Stimulated activated effector memory CD8-positive, alpha-beta T cell treated with anti-CD3 and anti-CD28 coated beads, Interleukin-12 subunit alpha, Interleukin-12 subunit beta, amount 100 ng/mL, for 72 hours (primary cell): ENCODE measurements at regions not wholly inside any gene's neighbourhood (a gene's known extent, or its start where the extent isn't known, plus 50 kb on each side); places are given as distances from the start of the nearest gene placed in this dataset.

Source experiments
- ATAC-seq: fragments of 150-1000 bp; cut with Tn5 transposase; 2 replicates; pipeline ENCODE4 v1.10.0; 2021
- DNase-seq, 2 donors: peaks; one replicate each; pipeline ENCODE4 v3.0.0; 2021 to 2022; ENCODE audit warnings: low spot score in 2 of 2
- H3K27ac Mint-ChIP-seq: one replicate; pipeline ENCODE4 v1.8.0; 2022; ENCODE audit warnings: mild to moderate bottlenecking, mixed read lengths
- H3K36me3 Mint-ChIP-seq: one replicate; pipeline ENCODE4 v1.8.0; 2022; ENCODE audit warnings: mild to moderate bottlenecking, mixed read lengths
- H3K4me1 Mint-ChIP-seq: one replicate; pipeline ENCODE4 v1.8.0; 2022; ENCODE audit warnings: mixed read lengths
- H3K4me3 Mint-ChIP-seq: one replicate; pipeline ENCODE4 v1.8.0; 2022; ENCODE audit warnings: mild to moderate bottlenecking, mixed read lengths
- H3K9me3 Mint-ChIP-seq: one replicate; pipeline ENCODE4 v1.8.0; 2022; ENCODE audit warnings: mixed read lengths

DNA sequence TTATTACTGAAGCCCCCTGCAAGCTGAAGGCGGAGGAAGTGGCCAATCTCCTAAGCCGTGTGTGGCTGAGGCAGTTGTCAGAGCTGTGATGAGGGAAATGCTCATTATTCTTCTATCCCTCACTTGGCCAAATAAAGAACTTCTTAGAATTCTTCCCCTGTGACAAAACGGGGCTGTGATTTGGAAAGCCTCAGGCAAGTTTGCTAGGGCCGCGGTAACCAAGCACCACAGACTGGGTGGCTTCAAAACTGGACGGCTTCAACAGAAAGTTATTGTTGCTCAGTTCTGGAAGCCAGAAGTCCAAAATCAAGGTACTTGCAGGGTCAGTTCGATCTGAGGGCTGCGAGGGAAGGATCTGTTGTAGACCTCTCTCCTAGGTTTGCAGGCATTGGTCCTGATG, 72.3 kb upstream of the STEAP1B start:
- ATAC-seq (no peak), DNase-seq (no peak)
- no peak overlapping the region for H3K4me3 Mint-ChIP-seq
- H3K4me1 Mint-ChIP-seq: no peaks in the 10 kb centered on the region
- H3K9me3 Mint-ChIP-seq: no peaks in the 10 kb centered on the region
- H3K27ac Mint-ChIP-seq: no peak overlapping the region
- no peaks in the 10 kb centered on the region for H3K36me3 Mint-ChIP-seq

- H3K36me3 Mint-ChIP-seq: no peaks in the 10 kb centered on the region
- DNase-seq: no peak
- H3K4me1 Mint-ChIP-seq: no peaks in the 10 kb centered on the region
- no peak for ATAC-seq
- no peak overlapping the region for H3K4me3 Mint-ChIP-seq
- no peak overlapping the region for H3K27ac Mint-ChIP-seq
- H3K9me3 Mint-ChIP-seq: no peaks in the 10 kb centered on the region
Observed at GRCh38 chr7:22571766-22572165, 71.8 kb upstream of the STEAP1B start.

DNA sequence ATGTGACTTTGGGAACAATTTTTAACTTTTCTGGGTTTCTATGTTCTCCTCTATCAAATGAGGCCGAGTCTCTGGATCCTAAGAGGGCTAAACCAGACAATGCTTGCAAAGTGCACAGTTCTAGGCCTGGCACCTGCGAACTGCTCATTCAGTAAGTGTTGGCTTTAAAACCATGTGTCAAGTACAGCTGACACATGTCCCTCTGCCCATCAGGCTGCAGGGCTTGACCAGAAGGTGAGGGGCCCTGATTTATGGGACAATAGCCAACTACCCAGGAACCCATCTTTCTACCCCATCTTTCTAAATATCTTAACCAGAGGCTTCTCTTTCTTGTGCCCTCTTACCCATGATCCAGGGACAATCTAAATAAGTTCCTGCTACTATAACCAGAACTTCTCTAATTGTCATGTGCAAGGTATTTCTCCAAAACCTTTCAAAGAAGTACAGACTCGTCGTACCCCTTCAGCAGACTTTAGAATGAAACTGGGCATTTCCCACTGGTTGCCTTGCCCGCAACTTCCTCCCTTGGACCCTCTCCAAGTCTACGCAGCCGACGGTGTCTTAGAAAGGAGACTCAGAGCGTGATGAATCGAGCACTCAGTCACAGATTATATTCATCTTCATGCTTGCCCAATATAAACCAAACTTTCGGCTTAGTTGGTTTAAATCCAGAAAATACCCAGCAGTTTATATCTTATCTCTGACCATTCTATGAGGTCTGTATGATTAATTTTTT, 69.8 kb upstream of the STEAP1B start:
- DNase-seq (no peak), ATAC-seq (no peak)
- H3K4me3 Mint-ChIP-seq: no peak overlapping the region
- peaks cover 16% of the 10 kb centered on the region for H3K4me1 Mint-ChIP-seq
- H3K9me3 Mint-ChIP-seq: no peaks in the 10 kb centered on the region
- H3K27ac Mint-ChIP-seq: no peak overlapping the region
- no peaks in the 10 kb centered on the region for H3K36me3 Mint-ChIP-seq

GRCh38 chr7:22566592-22566991, 66.6 kb upstream of the STEAP1B start:
- Mint-ChIP-seq H3K9me3 (no peaks in the 10 kb centered on the region), H3K4me3 (no peak overlapping the region), H3K4me1 (peaks cover 41% of the 10 kb centered on the region), H3K27ac (no peak overlapping the region), H3K36me3 (no peaks in the 10 kb centered on the region)
- ATAC-seq (no peak), DNase-seq (no peak)

DNA sequence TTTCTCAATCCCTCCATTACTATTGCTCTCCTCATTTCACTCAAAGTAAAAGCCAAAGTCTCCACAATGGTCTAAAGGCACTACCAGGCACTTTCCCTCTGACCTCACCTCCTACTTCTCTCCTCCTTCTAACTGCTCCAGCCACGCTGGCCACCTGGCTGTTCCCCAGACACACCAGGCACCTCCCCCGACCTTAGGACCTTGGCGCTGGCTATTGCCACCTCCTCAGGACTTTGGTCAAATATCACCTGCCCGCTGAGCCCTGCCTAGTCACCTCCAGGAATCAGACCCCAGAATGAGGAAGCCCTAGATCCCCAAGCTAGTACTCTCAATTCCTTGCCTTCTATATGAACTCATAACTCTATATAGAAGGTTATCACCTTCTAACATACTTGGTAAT, 66.2 kb upstream of the STEAP1B start:
- Mint-ChIP-seq H3K36me3 (no peaks in the 10 kb centered on the region), H3K4me1 (peaks cover 41% of the 10 kb centered on the region), H3K9me3 (no peaks in the 10 kb centered on the region), H3K4me3 (peak overlapping the region; percentile 4), H3K27ac (no peak overlapping the region)
- no peak for DNase-seq
- ATAC-seq: no peak

GRCh38 chr7:22565315-22565811, 65.4 kb upstream of the STEAP1B start:
- Mint-ChIP-seq H3K36me3 (no peaks in the 10 kb centered on the region), H3K4me3 (peak overlapping the region; percentile 4), H3K27ac (no peak overlapping the region), H3K9me3 (no peaks in the 10 kb centered on the region), H3K4me1 (peaks cover 41% of the 10 kb centered on the region)
- ATAC-seq (peak; percentile 49), DNase-seq (no peak)

DNA sequence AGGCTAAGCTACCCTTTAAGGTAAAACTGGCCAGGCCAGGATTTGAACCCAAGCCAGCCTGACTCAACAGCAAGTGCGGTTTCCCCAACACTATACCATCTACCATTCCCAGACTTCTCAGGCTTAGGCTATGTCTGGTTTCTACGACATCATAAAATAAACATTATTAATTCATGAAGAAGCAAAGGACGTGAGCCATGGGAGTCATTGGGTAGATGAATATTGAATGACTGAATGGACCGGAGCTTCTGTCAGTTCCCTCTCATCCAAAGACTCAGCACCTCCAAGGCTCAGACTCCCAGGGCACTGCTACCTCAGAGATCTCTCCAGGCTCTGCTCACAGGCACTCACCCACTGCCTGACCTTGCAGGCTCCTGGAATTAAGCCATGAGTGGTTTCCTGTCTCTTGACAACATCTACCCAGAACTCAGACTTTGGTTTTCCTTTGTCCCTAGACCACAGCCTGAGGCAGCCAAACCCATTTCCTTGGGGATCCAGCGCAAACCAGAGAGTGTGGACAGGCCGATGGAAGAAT, 64.6 kb upstream of the STEAP1B start:
- no peak for ATAC-seq
- DNase-seq: no peak
- Mint-ChIP-seq H3K4me3 (peak overlapping the region; percentile 11), H3K36me3 (no peaks in the 10 kb centered on the region), H3K27ac (no peak overlapping the region), H3K9me3 (no peaks in the 10 kb centered on the region), H3K4me1 (peaks cover 41% of the 10 kb centered on the region)

DNA sequence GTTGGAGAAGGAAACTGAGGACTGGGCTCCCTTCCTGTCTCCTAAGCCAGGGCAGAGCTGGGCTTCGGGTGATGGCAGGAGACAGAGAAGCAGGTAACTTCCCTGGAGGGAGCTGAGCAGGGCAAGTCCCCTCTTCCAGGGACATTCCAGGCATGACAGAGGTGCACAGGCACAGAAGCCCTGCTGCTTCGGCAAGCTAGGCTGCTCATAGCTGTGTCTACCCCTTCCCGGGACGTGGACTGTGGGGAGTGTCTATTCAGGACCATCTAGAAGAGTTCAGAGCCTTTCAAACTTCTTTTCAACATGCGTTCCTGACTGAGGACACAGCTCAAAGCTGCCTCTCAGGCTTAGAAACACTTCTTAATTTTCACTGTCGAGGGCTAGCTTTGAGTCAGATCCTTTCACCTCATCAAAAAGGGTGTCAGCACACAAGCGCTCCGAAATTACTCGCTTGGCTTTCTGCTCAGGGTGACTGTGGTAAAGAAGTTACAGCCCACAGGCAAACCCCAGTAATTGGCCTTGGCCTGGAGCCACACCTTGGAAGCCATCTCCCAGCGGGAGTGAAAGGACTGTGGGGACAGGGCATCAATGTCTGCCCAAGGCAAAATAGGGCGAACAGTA, 63.7 kb upstream of the STEAP1B start:
- no peak overlapping the region for H3K27ac Mint-ChIP-seq
- H3K4me3 Mint-ChIP-seq: peak overlapping the region; percentile 11
- ATAC-seq (peak; percentile 78), DNase-seq (peak in 1 of 2 donors; percentile 60)
- no peaks in the 10 kb centered on the region for H3K9me3 Mint-ChIP-seq
- peaks cover 41% of the 10 kb centered on the region for H3K4me1 Mint-ChIP-seq
- H3K36me3 Mint-ChIP-seq: no peaks in the 10 kb centered on the region

- peaks cover 41% of the 10 kb centered on the region for H3K4me1 Mint-ChIP-seq
- no peaks in the 10 kb centered on the region for H3K9me3 Mint-ChIP-seq
- ATAC-seq: no peak
- H3K4me3 Mint-ChIP-seq: peak overlapping the region; percentile 11
- no peak for DNase-seq
- H3K36me3 Mint-ChIP-seq: no peaks in the 10 kb centered on the region
- no peak overlapping the region for H3K27ac Mint-ChIP-seq
Observed at GRCh38 chr7:22563032-22563501, 63.1 kb upstream of the STEAP1B start.

- H3K9me3 Mint-ChIP-seq: no peaks in the 10 kb centered on the region
- peaks cover 41% of the 10 kb centered on the region for H3K4me1 Mint-ChIP-seq
- no peak overlapping the region for H3K27ac Mint-ChIP-seq
- no peak overlapping the region for H3K4me3 Mint-ChIP-seq
- ATAC-seq (peak; percentile 33), DNase-seq (peak in 1 of 2 donors; percentile 47)
- no peaks in the 10 kb centered on the region for H3K36me3 Mint-ChIP-seq
Observed at GRCh38 chr7:22561895-22562593, 62.1 kb upstream of the STEAP1B start.

- Mint-ChIP-seq H3K4me3 (no peak overlapping the region), H3K4me1 (peaks cover 40% of the 10 kb centered on the region), H3K27ac (no peak overlapping the region), H3K9me3 (no peaks in the 10 kb centered on the region), H3K36me3 (no peaks in the 10 kb centered on the region)
- ATAC-seq (no peak), DNase-seq (peak in 1 of 2 donors; percentile 41)
Observed at GRCh38 chr7:22561321-22561811, 61.4 kb upstream of the STEAP1B start.

GRCh38 chr7:22559829-22560489, 60.0 kb upstream of the STEAP1B start:
- peak; percentile 74 for ATAC-seq
- H3K9me3 Mint-ChIP-seq: no peaks in the 10 kb centered on the region
- H3K36me3 Mint-ChIP-seq: no peaks in the 10 kb centered on the region
- peak in 1 of 2 donors; percentile 71 for DNase-seq
- H3K4me1 Mint-ChIP-seq: peaks cover 27% of the 10 kb centered on the region
- no peak overlapping the region for H3K4me3 Mint-ChIP-seq
- H3K27ac Mint-ChIP-seq: no peak overlapping the region

- no peaks in the 10 kb centered on the region for H3K36me3 Mint-ChIP-seq
- H3K27ac Mint-ChIP-seq: no peak overlapping the region
- H3K9me3 Mint-ChIP-seq: no peaks in the 10 kb centered on the region
- ATAC-seq (no peak), DNase-seq (no peak)
- H3K4me1 Mint-ChIP-seq: no peaks in the 10 kb centered on the region
- H3K4me3 Mint-ChIP-seq: no peak overlapping the region
Observed at GRCh38 chr7:22557167-22557566, 57.2 kb upstream of the STEAP1B start.

DNA sequence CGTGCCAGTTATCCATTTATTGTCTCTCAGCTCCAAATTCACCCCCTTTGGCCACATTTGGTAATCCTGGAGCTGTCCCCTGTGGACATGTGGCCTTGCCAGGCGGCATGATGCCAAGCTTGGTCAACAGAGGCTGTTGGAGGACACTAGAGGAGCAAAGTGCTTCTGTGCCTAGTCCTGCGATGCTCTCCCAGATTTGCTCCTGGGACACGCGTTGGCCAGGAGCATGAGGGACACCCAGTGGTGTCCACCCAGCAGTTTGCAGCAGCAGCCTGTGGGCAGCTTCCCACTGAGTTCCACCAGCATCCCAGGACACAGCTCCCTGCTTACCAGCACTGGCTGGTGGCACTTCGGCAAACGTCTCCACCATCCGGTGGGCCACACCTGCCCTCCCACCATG, 55.5 kb upstream of the STEAP1B start:
- no peaks in the 10 kb centered on the region for H3K9me3 Mint-ChIP-seq
- no peaks in the 10 kb centered on the region for H3K36me3 Mint-ChIP-seq
- H3K4me3 Mint-ChIP-seq: no peak overlapping the region
- DNase-seq (no peak), ATAC-seq (no peak)
- no peaks in the 10 kb centered on the region for H3K4me1 Mint-ChIP-seq
- H3K27ac Mint-ChIP-seq: no peak overlapping the region

DNA sequence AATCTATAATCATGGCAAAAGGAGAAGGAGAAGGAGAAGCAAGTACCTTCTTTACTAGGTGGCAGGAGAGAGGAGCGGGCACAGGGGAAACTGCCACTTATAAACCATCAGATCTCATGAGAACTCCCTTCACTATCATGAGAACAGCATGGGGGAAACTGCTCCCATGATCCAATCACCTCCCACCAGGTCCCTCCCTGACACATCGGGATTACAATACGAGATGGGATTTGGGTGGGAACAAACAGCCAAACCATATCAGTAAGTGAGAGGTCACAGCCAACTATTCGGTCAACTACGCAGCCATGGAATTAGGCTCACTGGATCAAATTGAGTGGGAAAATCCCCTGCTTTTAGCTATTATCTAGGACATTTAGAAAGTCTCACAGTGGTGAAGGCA, 54.2 kb upstream of the STEAP1B start:
- no peak overlapping the region for H3K4me3 Mint-ChIP-seq
- ATAC-seq (no peak), DNase-seq (no peak)
- no peak overlapping the region for H3K27ac Mint-ChIP-seq
- H3K4me1 Mint-ChIP-seq: peaks cover 8% of the 10 kb centered on the region
- no peaks in the 10 kb centered on the region for H3K36me3 Mint-ChIP-seq
- H3K9me3 Mint-ChIP-seq: no peaks in the 10 kb centered on the region
